Activated T-cell treated with anti-CD3 and anti-CD28 coated beads, Interleukin-2, amount 50 U/mL, for 4 hours (primary cell): ENCODE measurements at regions not wholly inside any gene's neighbourhood (a gene's known extent, or its start where the extent isn't known, plus 50 kb on each side); places are given as distances from the start of the nearest gene placed in this dataset.
"Not testable (repeated sequence)": the region's sequence is repeated elsewhere in the genome, so short reads cannot be mapped to it uniquely, and the experiment has no call there.

Source experiments
- ATAC-seq, 2 donors: fragments of 200-7000 bp; cut with Tn5 transposase; one replicate each; pipeline ENCODE4 v1.10.0; 2021
- DNase-seq: peaks from one replicate; pipeline ENCODE4 v3.0.0-alpha.2; 2020
- H3K27me3 Mint-ChIP-seq: one replicate; pipeline ENCODE4 v1.8.0; 2021; ENCODE audit warnings: low read depth, mixed read lengths
- H3K36me3 Mint-ChIP-seq: one replicate; pipeline ENCODE4 v1.8.0; 2022; ENCODE audit warnings: mixed read lengths; ENCODE audit not compliant: insufficient read depth
- H3K4me1 Mint-ChIP-seq: one replicate; pipeline ENCODE4 v1.8.0; 2021; ENCODE audit warnings: low read depth, mixed read lengths
- H3K4me3 Mint-ChIP-seq: one replicate; pipeline ENCODE4 v1.8.0; 2021; ENCODE audit warnings: mild to moderate bottlenecking, moderate library complexity, mixed read lengths
- H3K9me3 Mint-ChIP-seq: one replicate; pipeline ENCODE4 v1.8.0; 2021; ENCODE audit warnings: mixed read lengths

DNA sequence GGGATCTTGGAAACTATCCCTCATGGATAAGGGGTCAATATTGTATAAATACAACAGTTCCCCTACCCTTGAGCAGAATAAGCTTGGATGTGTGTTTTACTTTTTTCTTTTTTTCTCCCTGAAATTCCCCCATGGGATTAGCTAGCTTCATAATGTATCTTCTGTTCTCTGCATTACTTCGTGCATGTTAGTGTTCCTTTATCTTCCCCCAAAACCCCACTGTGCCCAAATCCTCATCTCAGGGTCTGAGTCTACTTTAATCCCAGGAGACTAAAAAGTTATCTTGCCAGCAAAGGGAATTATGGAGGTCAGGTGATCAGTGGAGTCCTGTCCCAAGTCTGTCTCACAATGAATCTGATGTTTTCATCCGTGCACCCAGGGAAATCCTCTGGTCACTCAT is 217.5 kb upstream of the CNTNAP4 start:
- ATAC-seq (no peak), DNase-seq (no peak)
- H3K4me1 Mint-ChIP-seq, result no peaks in the 10 kb centered on the region
- peaks cover 8% of the 10 kb centered on the region for H3K9me3 Mint-ChIP-seq
- no peaks in the 10 kb centered on the region for H3K36me3 Mint-ChIP-seq
- no peak overlapping the region for H3K4me3 Mint-ChIP-seq
- H3K27me3 Mint-ChIP-seq, result no peaks in the 10 kb centered on the region

DNA sequence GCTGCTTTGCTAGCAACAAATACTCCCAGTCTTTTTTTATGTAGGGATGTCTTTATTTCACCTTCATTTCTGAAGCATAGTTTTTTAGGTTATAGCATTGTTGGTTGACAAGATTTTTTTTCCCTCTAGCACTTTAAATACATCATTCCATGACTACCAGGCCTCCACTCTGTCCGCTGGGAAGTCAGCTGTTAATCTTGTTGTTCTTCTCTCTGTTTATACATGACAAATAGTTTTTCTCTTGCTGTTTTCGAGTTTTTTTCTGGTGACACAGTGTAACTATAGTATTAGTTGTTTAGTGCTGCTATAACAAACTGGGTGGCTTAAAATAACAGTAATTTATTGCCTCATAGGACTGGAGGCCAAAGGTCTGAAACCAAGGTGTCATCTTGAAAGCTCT is 205.5 kb upstream of the CNTNAP4 start:
- Mint-ChIP-seq H3K9me3 (peaks cover 9% of the 10 kb centered on the region), H3K4me3 (no peak overlapping the region), H3K4me1 (no peaks in the 10 kb centered on the region), H3K27me3 (no peaks in the 10 kb centered on the region), H3K36me3 (no peaks in the 10 kb centered on the region)
- no peak for ATAC-seq
- DNase-seq, result no peak

DNA sequence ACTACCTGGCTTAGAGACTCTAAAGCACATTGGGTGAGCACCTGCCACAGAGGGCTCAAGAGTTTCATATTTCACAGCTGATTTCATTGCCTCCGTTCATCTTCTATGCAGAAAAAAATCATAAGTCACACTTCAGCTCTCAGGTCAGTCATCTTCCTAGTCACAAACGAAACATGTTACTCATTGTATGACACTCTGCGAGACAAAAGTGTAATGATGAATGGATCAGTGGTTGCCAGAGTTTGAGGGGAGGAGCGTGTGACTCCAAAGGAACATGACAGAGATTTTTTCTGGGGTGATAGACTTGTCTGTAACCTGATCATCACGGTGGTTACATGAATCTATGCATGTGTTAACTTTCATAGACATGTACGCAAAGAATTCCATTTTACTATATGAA is 195.2 kb upstream of the CNTNAP4 start:
- Mint-ChIP-seq H3K27me3 (no peaks in the 10 kb centered on the region), H3K9me3 (no peaks in the 10 kb centered on the region), H3K36me3 (no peaks in the 10 kb centered on the region), H3K4me1 (no peaks in the 10 kb centered on the region), H3K4me3 (no peak overlapping the region)
- ATAC-seq (no peak), DNase-seq (no peak)

DNA sequence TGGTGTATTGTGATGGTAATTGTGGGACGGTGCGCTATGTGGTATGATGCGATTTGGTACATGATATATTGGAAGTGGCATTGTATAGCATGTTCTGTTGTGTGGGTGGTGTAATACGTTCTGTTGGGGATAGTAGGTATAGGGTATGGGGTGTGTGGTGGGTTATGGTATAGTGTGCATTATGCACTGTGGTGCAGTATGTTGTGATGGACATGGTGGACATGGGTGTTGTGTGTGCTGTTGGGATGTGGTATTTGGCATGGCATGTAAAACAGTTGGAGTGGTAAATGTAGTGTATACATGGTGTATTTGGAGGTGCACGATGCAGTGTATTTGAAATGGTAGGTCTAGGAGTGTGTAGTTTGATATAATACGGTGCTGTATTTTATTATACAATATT is 170.6 kb upstream of the CNTNAP4 start:
- Mint-ChIP-seq H3K36me3 (no peaks in the 10 kb centered on the region), H3K9me3 (peaks cover 22% of the 10 kb centered on the region), H3K4me3 (no peak overlapping the region), H3K4me1 (no peaks in the 10 kb centered on the region), H3K27me3 (no peaks in the 10 kb centered on the region)
- ATAC-seq (no peak), DNase-seq (no peak)

DNA sequence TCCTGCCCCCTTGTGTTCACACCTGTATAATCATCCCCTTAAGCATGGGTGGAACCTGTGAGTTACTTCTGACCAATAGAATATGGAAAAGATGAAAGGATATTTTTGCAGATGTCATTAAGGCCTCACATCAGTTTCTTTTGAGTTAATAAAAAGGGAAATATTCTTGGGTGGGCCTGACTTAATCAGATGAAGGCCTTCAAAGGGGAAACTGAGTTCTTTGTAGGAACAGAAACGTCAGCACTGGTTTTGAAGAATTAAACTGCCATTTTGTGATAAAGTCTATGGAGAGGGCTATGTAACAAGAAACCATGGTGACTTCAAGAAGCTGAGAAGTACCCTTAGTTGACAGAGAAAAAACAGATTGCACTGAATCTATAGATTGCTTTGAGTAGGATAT is 168.7 kb upstream of the CNTNAP4 start:
- ATAC-seq (no peak), DNase-seq (no peak)
- Mint-ChIP-seq H3K4me3 (no peak overlapping the region), H3K27me3 (no peaks in the 10 kb centered on the region), H3K4me1 (no peaks in the 10 kb centered on the region), H3K36me3 (no peaks in the 10 kb centered on the region), H3K9me3 (peaks cover 9% of the 10 kb centered on the region)

DNA sequence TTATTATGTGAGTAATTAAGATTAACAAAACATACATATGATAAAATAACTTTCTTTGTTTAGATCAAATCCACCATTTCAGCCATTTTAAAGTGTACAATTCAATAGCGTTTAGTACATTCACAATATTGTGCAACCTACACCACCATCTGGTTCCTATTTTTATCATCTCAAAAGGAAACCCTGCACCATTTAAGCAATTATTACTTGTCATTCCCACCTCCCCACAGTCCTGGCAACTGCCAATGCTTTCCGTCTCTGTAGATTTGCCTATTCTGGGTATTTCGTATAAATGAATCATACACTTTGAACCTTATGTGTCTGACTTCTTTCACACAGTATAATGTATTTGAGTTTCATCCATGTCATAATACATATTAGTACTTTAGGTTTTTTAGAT is 162.5 kb upstream of the CNTNAP4 start:
- no peak for ATAC-seq
- H3K4me1 Mint-ChIP-seq, result no peaks in the 10 kb centered on the region
- H3K36me3 Mint-ChIP-seq, result no peaks in the 10 kb centered on the region
- peaks cover 14% of the 10 kb centered on the region for H3K9me3 Mint-ChIP-seq
- H3K4me3 Mint-ChIP-seq, result no peak overlapping the region
- DNase-seq, result no peak
- no peaks in the 10 kb centered on the region for H3K27me3 Mint-ChIP-seq

DNA sequence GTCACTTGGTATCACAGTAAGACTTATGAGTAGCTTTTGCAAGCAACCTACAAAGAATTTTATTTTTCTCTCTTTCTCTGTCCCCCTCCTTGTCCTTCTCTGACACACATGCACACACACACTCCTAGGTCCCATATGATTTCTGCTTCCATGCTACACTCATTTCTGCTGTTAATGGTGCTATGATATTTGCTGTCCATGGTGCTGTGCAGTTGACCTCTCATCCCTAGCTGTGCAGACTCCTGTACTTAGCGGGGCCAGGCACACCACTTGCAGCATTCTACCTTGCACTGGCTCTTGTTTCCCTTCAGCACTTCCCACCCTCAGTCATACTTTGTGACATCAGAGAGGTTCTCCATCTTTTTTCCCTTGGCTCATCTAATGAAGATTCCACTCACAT is 158.9 kb upstream of the CNTNAP4 start:
- H3K36me3 Mint-ChIP-seq, result no peaks in the 10 kb centered on the region
- no peak for ATAC-seq
- DNase-seq, result no peak
- no peak overlapping the region for H3K4me3 Mint-ChIP-seq
- no peaks in the 10 kb centered on the region for H3K27me3 Mint-ChIP-seq
- H3K4me1 Mint-ChIP-seq, result no peaks in the 10 kb centered on the region
- peaks cover 14% of the 10 kb centered on the region for H3K9me3 Mint-ChIP-seq

DNA sequence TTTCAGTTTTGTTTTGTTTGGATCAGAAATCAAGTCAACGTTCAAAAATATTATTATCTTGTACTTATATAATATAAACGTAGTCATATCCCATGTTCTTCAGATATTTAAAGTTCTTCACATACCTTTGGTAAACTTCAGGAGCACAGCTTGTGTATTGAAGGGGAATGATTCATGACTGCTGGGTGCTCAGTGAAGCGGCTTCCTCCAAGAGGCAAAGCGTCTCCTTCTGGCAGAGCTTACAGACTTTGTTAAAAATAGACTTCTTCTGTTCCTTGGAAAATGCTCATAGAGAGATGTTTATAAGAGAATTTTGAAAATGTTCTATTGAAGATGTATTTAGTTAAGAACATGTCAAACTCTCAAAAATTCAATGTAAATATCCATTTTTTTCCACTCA is 155.6 kb upstream of the CNTNAP4 start:
- DNase-seq (no peak), ATAC-seq (no peak)
- Mint-ChIP-seq H3K9me3 (peaks cover 8% of the 10 kb centered on the region), H3K4me1 (no peaks in the 10 kb centered on the region), H3K36me3 (no peaks in the 10 kb centered on the region), H3K4me3 (no peak overlapping the region), H3K27me3 (no peaks in the 10 kb centered on the region)

DNA sequence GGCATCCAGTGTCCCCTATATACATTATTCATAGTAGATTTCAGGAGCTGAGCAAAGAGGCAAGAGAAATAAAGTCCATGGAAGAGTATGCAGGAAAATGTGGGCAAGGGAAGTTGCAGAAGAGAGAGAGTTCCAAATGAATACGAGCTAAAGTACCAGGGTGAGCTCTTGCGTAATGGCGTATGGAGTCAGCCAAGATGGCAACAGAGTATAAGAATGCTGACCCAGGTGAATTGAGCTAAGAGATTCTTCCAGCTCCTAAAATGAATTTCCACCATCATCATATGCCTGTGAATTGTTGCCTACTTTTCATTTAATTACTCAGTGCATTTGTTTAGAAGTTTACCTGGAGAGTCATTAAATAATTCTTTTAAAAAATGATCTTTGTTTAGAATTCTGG is 153.2 kb upstream of the CNTNAP4 start:
- Mint-ChIP-seq H3K9me3 (peaks cover 4% of the 10 kb centered on the region), H3K4me1 (no peaks in the 10 kb centered on the region), H3K36me3 (no peaks in the 10 kb centered on the region), H3K4me3 (no peak overlapping the region), H3K27me3 (no peaks in the 10 kb centered on the region)
- DNase-seq (no peak), ATAC-seq (no peak)

DNA sequence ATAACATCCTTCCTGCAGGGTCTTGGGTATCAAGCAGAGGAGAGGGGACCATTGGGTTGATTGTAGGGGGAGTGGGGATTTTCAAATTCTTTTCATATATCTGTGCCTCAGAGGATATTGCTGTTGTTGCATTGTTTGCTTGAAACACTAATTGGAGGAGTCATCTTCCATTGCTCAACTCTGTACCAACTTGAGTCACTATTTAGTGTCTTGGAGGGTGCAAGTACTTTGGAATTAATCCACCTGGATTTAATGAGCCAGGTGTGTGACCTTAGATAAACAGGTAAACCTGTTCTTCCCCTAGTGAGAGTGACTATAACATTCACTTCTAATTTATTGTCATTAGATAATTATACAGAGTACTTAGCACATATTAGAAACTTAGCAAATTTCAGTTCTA is 151.3 kb upstream of the CNTNAP4 start:
- H3K36me3 Mint-ChIP-seq, result no peaks in the 10 kb centered on the region
- no peak overlapping the region for H3K4me3 Mint-ChIP-seq
- DNase-seq (no peak), ATAC-seq (no peak)
- no peaks in the 10 kb centered on the region for H3K27me3 Mint-ChIP-seq
- H3K4me1 Mint-ChIP-seq, result no peaks in the 10 kb centered on the region
- peaks cover 4% of the 10 kb centered on the region for H3K9me3 Mint-ChIP-seq

DNA sequence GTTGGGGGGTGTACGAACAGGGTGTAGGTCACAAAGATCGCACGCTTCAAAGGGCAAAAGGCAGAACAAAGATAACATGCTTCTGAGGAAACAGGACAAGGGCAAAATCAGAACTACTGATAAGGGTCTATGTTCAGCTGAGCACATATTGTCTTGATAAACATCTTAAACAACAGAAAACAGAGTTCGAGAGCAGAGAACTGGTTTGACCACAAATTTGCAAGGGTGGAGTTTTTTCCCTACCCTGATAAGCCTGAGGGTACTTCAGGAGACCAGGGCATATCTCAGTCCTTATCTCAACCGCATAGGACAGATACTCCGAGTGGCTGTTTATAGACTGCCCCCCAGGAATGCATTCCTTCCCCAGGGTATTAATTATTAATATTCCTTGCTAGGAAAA is 139.1 kb upstream of the CNTNAP4 start:
- H3K4me1 Mint-ChIP-seq, H3K36me3 Mint-ChIP-seq, H3K9me3 Mint-ChIP-seq, DNase-seq, H3K27me3 Mint-ChIP-seq, H3K4me3 Mint-ChIP-seq, ATAC-seq: not testable (repeated sequence)

DNA sequence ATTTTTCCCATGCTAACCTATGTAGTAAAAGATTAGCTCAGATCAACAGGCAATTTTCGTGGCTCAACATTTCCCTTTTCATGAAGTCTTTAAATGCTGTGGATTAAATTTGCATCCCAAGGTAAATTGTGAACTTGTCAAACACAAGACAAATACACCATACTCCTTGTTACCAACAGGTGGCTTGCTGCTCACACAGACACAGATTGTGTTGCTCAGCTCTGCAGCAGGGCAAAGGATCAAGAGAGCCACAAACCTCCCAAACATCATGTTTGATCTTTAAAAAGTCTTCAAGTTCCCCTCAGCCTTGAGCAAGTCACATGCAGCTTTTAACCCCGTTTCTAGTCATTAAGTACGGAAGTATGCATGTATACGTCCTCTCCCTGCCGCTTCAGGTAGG is 119.6 kb upstream of the CNTNAP4 start:
- Mint-ChIP-seq H3K9me3 (no peaks in the 10 kb centered on the region), H3K27me3 (no peaks in the 10 kb centered on the region), H3K4me1 (no peaks in the 10 kb centered on the region), H3K36me3 (no peaks in the 10 kb centered on the region), H3K4me3 (no peak overlapping the region)
- DNase-seq, result no peak
- no peak for ATAC-seq

DNA sequence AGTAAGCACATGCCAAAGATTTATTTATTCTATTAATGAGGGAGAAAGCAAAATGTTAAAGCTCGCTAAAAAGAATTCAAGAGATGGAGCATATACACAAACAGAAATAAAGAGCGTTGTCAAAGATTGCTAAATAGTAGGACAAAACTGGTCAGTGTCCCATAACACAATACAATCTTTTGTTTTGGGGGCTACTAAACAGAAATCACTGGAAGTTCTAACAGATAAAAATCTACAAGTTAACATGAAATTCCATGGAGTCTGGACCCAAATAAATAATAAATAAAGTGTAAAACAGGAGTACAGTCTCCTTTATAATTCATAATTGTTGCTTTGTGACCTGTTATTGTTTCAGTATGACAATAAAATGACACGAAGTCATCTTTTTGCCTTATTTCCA is 115.2 kb upstream of the CNTNAP4 start:
- H3K9me3 Mint-ChIP-seq, result peaks cover 5% of the 10 kb centered on the region
- ATAC-seq, result no peak
- H3K4me1 Mint-ChIP-seq, result no peaks in the 10 kb centered on the region
- H3K27me3 Mint-ChIP-seq, result no peaks in the 10 kb centered on the region
- no peak overlapping the region for H3K4me3 Mint-ChIP-seq
- no peaks in the 10 kb centered on the region for H3K36me3 Mint-ChIP-seq
- DNase-seq, result no peak

DNA sequence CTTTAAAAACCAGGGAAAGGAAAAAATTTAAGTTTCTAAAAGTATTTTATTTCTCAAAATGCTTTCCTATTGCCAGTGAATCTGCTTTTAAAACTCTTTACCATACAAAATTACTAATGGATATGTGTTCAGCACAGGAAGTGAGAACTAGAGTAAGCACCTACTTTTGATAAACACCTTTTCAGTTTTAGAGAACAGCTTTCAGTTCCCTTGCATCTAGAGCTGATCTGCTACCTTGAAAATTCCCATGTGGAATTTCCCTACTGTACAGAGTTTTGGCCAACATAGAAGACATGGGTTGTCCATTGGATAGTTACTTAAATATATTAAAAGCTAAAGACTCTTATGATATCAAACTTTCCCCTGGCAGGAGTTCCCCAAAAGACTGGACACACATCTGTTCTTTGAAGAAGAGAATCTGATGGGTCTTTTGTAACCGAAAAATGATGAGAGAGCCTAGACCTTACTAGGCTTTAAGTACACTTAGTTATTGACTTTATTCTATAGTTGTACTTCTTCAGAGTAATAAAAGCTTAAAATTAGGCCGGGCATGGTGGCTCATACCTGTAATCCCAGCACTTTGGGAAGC is 112.1 kb upstream of the CNTNAP4 start:
- DNase-seq, result no peak
- H3K9me3 Mint-ChIP-seq, result peaks cover 5% of the 10 kb centered on the region

DNA sequence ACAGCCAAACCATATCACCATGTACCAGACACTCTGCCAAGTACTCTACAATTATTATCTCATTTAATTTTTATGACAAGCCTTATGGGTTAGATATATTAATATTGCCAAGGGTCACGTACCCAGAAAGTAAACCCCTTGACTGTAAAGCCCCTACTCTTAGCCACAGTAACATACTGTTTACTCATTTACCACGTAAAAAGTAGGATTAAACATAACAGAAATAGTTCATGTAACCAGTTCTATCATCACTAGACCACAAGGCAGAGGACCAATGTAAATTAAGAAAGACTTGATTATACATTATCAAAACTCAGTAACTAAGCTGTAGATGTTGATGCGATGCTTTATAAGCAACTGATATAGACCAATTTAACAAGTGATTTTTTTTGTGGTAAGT is 101.5 kb upstream of the CNTNAP4 start:
- Mint-ChIP-seq H3K4me3 (no peak overlapping the region), H3K36me3 (no peaks in the 10 kb centered on the region), H3K27me3 (no peaks in the 10 kb centered on the region), H3K9me3 (peaks cover 22% of the 10 kb centered on the region), H3K4me1 (no peaks in the 10 kb centered on the region)
- ATAC-seq, result no peak
- DNase-seq, result no peak

More for the DNA sequence above, 112.1 kb upstream of the CNTNAP4 start:
- ATAC-seq, result no peak
- Mint-ChIP-seq H3K36me3 (no peaks in the 10 kb centered on the region), H3K27me3 (no peaks in the 10 kb centered on the region), H3K4me1 (no peaks in the 10 kb centered on the region), H3K4me3 (no peak overlapping the region)

DNA sequence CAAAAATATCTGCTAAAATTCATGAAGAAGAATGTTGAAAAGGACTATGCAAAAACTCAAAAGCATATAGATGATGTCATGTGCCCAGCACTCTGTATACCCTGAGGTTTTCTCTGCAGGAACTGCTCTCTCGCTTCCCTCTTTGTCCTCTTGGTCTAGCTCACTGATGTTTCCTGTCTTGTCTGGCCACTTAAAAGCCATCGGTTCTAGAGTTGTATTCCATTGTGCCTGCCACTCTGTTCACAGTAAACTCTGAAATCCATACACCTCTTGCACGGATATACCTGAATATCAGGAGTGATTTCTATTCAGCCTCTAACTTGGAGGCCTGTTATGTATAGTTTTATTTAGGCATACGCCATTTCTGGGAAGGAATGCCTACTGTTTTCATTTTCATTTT is 101.0 kb upstream of the CNTNAP4 start:
- H3K9me3 Mint-ChIP-seq, result peaks cover 22% of the 10 kb centered on the region
- no peaks in the 10 kb centered on the region for H3K4me1 Mint-ChIP-seq
- no peaks in the 10 kb centered on the region for H3K27me3 Mint-ChIP-seq
- no peak overlapping the region for H3K4me3 Mint-ChIP-seq
- ATAC-seq (no peak), DNase-seq (no peak)
- H3K36me3 Mint-ChIP-seq, result no peaks in the 10 kb centered on the region
